ENCODE measurements at regions not wholly inside any gene's neighbourhood (a gene's known extent, or its start where the extent isn't known, plus 50 kb on each side); places are given as distances from the start of the nearest gene placed in this dataset.

DNA sequence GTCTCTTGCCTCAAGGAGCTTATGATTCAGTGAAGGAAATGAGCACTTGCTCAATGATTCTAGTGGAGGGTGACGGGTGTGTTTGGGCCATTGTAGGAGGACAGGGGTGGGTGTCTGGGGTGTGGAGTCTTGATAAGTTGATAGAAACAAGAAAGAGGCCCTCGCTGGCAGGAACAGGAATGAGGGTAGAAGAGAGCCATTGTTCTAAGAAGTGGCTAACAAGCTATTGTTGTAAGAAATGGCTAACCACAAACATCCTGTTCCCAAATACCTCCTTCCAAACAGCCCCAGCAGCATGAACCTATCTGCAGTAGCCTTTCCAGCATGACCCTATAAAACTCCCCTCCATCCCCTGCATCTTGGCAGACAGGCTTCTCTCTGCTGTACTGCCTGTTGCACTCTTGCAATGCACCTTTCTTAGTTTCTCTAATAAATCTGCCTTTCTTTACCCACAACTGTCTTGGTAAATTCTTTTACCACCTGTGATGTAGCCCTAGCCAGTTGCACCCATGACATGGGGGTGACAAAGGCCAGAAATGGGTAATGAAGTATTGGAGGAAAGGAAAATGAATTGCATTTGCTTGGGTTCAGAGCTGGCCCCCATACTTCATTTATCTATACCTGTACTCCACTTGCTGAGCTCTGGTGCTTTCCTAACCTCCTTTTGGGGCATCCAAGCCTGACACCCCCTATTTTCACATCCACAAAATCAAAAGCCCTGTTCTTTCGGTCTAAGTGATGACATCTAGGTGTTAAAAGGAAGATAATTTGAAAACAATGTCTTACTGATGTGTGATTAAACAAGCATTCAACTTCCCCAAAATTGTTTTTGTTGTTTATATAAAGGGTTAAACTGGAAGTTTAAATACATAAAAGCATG is 389.1 kb downstream of the GRIN2B start:
- DNase-seq = no peak

- no peak for DNase-seq
Observed at GRCh38 chr12:13591488-13591887, 389.9 kb downstream of the GRIN2B start.

GRCh38 chr12:13591059-13591458 is 390.3 kb downstream of the GRIN2B start:
- no peak for DNase-seq

GRCh38 chr12:13588574-13588973 is 392.0 kb downstream of the EMP1 start:
- DNase-seq = no peak

- DNase-seq = no peak
Observed at GRCh38 chr12:13587721-13588390, 391.3 kb downstream of the EMP1 start.

- DNase-seq = no peak
Observed at GRCh38 chr12:13586361-13586760, 389.8 kb downstream of the EMP1 start.

- DNase-seq = no peak
Observed at GRCh38 chr12:13584541-13584940, 388.0 kb downstream of the EMP1 start.

GRCh38 chr12:13583630-13584029 is 387.1 kb downstream of the EMP1 start:
- DNase-seq = no peak

GRCh38 chr12:13582421-13582820 is 385.9 kb downstream of the EMP1 start:
- no peak for DNase-seq

GRCh38 chr12:13581031-13581430 is 384.5 kb downstream of the EMP1 start:
- DNase-seq = no peak

DNA sequence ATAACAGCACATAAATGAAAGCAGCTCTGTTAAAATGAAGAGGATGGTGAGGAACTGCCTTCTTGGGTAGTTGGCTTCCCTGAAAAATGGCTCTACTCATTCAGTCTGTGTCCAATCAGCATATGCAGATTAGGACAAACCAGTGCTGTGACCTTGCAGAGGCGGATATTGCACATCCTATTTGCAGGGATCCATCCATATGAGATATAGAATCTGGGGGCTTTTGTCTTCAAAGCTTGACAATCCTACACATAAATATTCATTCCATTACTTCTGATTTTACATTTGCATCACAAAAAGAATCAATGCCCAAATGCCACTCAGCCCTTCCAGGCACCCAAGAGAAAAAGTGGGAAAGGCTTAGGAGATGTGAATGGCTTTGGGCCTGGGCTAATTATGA is 383.7 kb downstream of the EMP1 start:
- DNase-seq = no peak

- no peak for DNase-seq
Observed at GRCh38 chr12:13576935-13577500, 380.5 kb downstream of the EMP1 start.

DNA sequence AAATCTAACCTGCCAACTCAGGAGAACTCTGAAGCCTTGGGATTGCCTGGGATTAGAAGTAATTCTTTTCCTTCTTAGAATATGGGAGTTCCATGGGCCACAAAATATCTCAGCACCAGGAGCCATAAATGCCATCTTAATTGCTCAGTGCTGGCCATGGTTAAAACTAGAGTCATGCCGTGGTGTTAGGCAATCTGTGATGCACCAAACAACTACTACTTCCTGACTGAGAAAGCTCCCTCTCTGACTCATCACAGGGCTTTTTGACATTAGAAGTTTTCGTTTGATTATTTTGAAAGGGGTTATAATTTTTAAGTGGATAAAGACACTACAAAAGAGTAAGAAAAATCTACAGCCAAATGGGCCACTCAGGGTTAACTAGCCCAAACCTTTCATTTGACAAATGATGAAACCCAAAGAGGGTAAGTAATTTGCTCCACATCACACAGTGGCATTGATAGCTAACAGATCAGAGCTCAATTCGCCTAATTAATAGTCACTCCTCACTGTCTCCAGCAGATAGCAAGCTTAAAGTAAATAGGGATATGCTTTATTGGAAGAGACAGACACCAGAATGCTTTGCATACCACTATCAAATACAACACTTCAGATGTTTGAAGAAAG is 377.3 kb downstream of the EMP1 start:
- DNase-seq = no peak

DNA sequence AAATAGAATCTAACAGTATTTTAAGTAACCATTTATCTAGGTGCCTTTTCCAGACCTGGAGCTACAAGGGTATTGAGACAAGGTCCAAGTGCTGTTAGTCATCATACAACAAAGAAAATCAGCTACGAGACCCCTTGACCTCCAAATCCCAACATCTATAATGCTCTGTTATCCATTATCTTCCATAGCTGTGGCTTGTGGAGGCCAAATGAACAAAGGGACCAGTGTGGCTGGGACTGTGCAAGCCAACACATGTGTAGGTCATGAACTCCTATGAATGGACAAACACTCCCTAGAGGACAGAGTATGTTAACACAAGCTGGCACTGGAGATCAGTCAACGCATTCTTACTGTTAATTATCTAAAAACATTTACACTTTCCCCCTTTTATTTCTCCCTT is 374.5 kb downstream of the EMP1 start:
- no peak for DNase-seq

DNA sequence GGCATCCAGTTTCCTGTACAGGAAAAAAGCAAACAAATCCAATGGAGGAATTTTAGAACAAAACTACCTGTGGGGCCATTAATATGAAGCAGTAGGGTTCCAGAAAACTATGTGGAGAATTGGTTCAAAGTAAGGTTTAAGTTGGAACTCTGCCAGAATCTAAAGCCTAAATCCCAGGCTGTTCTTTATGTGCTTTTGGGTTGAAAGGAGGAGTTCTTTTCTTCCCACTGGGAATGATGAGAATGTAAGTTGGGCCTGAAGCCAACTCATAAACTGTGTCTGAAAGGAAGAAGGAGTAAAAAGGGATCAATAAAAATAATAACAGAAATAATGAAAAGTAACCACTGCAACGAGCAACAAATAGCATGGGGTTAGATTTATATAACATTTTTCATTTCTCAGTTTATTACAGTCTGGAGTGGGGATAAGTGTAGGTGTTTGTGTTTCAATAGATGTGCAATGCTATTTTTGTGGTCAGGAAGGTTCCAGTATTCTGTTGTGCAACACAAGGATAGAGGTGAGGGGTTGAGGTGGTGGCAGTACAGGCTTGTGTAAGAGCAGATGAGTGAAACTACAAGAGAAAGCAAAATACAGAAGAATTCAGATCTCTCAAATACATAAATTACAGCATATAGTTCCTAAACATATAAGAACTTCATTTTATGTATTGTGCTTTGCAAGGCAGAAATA is 373.6 kb downstream of the EMP1 start:
- DNase-seq = no peak

DNA sequence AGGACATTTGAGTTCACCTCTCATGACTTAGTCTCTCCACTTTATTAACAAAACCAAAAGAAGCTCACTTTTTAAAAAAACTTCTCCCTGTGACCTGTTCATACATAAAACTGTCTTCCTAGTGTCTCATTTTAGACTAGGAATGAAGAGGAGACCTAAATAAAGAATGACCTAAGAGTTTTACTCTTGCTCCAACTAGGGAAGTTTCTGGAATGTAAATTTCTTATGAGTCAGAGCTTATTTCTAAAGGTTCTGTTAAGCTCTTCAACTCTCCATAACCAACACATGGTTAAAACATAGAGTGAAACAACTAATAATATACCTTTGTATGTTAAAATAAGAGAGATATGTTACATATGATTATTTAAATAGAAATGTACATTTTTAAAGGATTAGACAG is 369.8 kb downstream of the EMP1 start:
- DNase-seq = no peak

DNA sequence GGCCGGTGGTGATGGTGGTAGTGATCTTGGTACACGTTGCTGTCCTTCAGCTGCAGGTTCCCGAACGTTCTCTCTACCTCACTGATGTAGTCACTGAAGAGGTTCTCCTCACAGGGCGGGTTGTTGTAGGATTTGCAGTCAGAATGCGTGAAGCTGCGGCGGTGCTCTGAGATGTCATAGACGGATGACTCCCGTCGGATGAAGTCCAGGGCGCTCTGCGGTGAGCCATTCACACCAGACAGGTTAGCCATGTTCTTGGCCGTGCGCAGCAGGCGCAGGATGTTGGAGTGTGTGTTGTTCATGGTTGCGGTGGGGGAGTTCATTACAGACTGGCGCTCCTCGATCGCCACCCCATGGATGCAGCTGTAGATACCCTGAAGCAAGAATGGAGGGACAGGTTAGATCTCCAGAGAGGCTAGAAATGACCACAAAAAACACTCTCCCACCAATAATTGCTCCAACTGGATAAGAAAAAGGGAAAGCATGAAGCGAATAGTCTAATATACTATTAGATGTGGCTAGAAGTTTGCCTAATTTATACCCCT is 367.8 kb downstream of the EMP1 start:
- DNase-seq = no peak

GRCh38 chr12:13563743-13564125 is 367.2 kb downstream of the EMP1 start:
- no peak for DNase-seq

- DNase-seq = no peak
Observed at GRCh38 chr12:13562915-13563742, 366.6 kb downstream of the EMP1 start.

GRCh38 chr12:13561923-13562322 is 365.4 kb downstream of the EMP1 start:
- DNase-seq = no peak

- DNase-seq = no peak
Observed at GRCh38 chr12:13559318-13559978, 362.9 kb downstream of the EMP1 start.
